ENCODE measurements at regions not wholly inside any gene's neighbourhood (a gene's known extent, or its start where the extent isn't known, plus 50 kb on each side); places are given as distances from the start of the nearest gene placed in this dataset.

DNA sequence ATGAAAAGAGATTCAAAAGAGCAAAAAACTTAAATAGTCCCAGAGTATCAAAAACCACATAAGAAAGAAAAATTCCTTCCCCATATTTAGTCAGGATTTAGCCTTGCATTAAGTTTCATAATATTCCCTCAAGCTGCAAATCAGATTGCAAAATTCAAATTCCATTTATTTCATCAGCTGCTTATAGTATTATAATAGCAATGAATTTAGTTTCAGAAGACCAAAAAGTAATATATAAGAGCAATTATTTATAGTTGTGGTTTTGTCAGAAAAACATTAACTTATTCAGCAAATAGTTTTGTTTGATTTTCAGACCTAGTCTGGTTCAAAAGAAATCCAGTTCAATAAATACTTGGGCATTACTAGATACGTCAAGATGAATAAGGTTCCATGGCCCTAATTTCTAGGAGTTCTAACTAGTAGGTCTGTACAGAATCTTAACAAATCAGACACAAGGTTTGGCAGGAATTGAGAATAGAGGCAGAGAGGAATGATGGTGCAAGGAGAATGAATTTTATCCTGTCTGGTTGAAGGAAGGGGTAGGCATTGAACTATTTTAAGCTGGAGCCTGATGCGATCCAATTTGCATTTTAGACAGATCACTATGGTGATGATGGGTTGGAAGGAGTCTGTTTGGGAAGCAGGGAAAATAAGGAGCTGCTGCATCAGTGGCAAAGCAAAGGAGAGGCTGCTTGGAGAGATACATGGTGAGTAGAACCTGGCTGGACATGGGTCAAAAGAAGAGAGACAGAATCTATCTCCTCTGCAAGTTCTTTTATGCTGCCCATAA lies 163.9 kb upstream of the STXBP5 start:
- H3K4me3 ChIP-seq (ENCODE audit: low read depth, low read length), result no peak overlapping the region
- TF ChIP-seq CTCF (IDR thresholded peaks at IDR 0.05; ENCODE audit: insufficient read depth, low read length), result no peak
- DNase-seq (ENCODE audit: low read depth), result peak; percentile 72

- TF ChIP-seq CTCF (IDR thresholded peaks at IDR 0.05; ENCODE audit: insufficient read depth, low read length), result no peak
- no peak for DNase-seq (ENCODE audit: low read depth)
- no peak overlapping the region for H3K4me3 ChIP-seq (ENCODE audit: low read depth, low read length)
Measured at GRCh38 chr6:147042679-147043078, 161.5 kb upstream of the STXBP5 start.

DNA sequence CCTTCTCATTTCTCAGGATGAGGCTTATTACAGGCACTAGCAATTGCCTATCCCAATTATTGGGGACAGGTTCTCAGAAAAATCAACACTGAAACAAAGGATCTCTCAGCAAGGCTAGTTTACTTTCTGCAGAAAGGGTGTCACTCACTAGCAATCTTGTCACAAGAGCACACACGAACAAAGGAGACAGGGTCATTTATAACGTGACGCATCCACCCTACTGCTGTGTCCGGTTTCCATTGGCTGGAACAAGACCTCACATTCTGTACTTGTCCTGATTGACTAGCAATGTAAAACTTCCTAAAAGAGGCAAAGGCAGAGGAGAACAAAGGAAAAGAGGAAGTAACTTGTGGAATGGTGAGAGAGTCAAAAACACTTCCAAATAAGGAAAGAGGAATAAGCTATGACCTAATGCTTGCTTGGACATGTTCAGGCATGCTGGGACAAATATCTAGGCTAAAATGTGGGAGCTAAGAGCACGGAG lies 160.2 kb upstream of the STXBP5 start:
- no peak for DNase-seq (ENCODE audit: low read depth)
- H3K4me3 ChIP-seq (ENCODE audit: low read depth, low read length), result no peak overlapping the region
- TF ChIP-seq CTCF (IDR thresholded peaks at IDR 0.05; ENCODE audit: insufficient read depth, low read length), result no peak

DNA sequence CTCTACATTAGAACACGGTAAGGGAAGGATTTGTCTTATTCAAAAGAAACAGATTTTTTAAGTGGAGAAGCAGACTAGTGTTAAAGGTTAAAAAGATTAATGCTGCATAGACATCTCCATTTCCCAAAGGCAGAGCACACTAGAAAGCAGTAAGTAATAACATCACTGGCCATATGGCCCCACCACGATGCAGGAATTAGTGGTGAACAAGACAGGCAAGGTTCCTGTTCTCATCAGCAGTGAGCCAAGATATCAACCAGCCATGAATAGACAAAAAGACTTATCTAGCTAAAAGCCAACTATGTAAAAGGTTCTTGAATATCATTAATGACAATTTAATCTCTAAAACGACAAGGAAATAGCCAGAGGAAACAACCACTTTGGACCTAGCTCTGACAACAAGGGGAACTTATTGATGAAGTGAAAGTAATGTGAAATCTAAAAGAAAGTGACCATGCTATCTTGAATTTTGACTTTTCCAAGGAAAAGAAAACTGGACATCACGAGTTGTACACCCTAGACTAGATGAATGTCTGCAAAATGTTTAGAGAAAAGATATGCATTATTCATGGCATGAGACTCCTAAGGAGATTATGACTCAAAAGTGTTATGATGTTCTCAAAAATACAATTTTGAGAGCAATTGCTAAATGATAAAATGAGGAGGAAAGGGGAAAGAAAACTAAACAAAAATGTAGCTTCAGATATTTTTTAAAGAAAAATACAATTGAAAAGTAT lies 157.9 kb upstream of the STXBP5 start:
- no peak overlapping the region for H3K4me3 ChIP-seq (ENCODE audit: low read depth, low read length)
- no peak for TF ChIP-seq CTCF (IDR thresholded peaks at IDR 0.05; ENCODE audit: insufficient read depth, low read length)
- peak; percentile 26 for DNase-seq (ENCODE audit: low read depth)

GRCh38 chr6:147048930-147049329 lies 155.3 kb upstream of the STXBP5 start:
- TF ChIP-seq CTCF (IDR thresholded peaks at IDR 0.05; ENCODE audit: insufficient read depth, low read length), result no peak
- H3K4me3 ChIP-seq (ENCODE audit: low read depth, low read length), result no peak overlapping the region
- DNase-seq (ENCODE audit: low read depth), result no peak

DNA sequence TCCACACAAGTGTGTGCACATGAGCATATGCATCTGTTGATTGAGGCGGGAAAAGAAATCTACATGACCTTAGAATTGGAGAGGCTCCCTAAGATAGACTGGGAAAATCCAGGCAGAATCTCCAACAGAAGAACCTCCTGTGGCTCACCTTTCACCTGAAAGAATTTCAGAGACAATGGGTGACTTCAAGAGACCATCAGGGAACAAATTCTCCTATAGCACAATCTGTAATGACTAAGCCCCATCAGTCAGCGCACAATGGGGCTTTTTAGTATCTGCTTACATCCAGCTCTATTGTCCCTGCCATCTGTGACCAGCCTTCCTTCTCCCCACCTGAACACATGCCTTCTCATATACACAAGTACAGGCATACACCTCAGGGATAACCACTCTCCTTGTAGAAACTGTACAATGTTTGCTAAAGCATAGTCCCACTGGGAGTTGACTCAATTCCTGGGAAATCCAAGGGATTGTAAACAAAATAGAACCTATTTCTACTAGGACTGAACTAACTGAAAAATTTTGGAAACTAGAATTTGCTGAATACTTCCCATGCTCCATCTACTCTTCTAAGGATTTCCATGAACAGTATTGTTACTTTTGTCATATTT lies 150.8 kb upstream of the STXBP5 start:
- no peak for TF ChIP-seq CTCF (IDR thresholded peaks at IDR 0.05; ENCODE audit: insufficient read depth, low read length)
- no peak overlapping the region for H3K4me3 ChIP-seq (ENCODE audit: low read depth, low read length)
- peak; percentile 16 for DNase-seq (ENCODE audit: low read depth)
